K562 (cell line): ENCODE measurements at regions not wholly inside any gene's neighbourhood (a gene's known extent, or its start where the extent isn't known, plus 50 kb on each side); places are given as distances from the start of the nearest gene placed in this dataset.

ENCODE experiments used
- ATAC-seq: fragments of 200-7000 bp; cut with Tn5 transposase; 3 replicates; pipeline ENCODE4 v1.9.1; 2020; ENCODE audit warnings: moderate library complexity
- BruUV-seq: library from RNA; stranded (reverse); fragments of 400-500 nt; replicated peaks from 2 replicates; lab custom pipeline; 2021; lab: Mats Ljungman, UMichigan
- CTCF ChIA-PET: fragments of 300-600 bp; formaldehyde crosslinking; extraction: SDS; loops from one replicate; lab custom pipeline; 2021; ENCODE audit warnings: low intra/inter-chr PET ratio; lab: Yijun Ruan, JAX
- POLR2A ChIA-PET: fragments of 300-600, 350-650 bp; sonication (Branson Sonifier 250); formaldehyde crosslinking; extraction: SDS; loops from one replicate; lab custom pipeline; 2021; ENCODE audit warnings: antibody characterized with exemption, inconsistent platforms; lab: Yijun Ruan, JAX
- DNase-seq, 4 experiments: peaks; one replicate each; pipeline versions ENCODE4 v3.0.0 to v3.0.0-alpha.2; 2011 to 2018; ENCODE audit warnings: low spot score in 3 of 4, mixed read lengths in 3 of 4; ENCODE audit errors: extremely low read depth in 1 of 4
- FAIRE-seq: peaks from 2 replicates; lab custom pipeline; 2011; peaks lifted over from hg19 to GRCh38; lab: Jason Lieb, UNC
- H2AFZ ChIP-seq: 2 replicates; pipeline ENCODE4 v1.6.0; 2011; ENCODE audit warnings: low read depth, low read length, control low read depth, inconsistent platforms
- H3K27ac ChIP-seq: fragments of 200-600 bp; 3 replicates; pipeline ENCODE4 v1.8.0; 2011; ENCODE audit warnings: low read depth, mild to moderate bottlenecking, control low read depth, inconsistent platforms, low read length, moderate library complexity, mixed read lengths; ENCODE audit errors: extremely low read depth
- H3K27me3 ChIP-seq, 2 experiments: fragments of 300-600 bp in 1 of 2; 2 replicates in 1 of 2; 3 replicates in 1 of 2; pipeline versions ENCODE4 v1.6.0 to v1.8.0; 2011; ENCODE audit warnings: inconsistent platforms in 2 of 2, low read length in 2 of 2, mild to moderate bottlenecking in 1 of 2, mixed read lengths in 1 of 2, moderate library complexity in 1 of 2; ENCODE audit not compliant: control insufficient read depth in 2 of 2, insufficient read depth in 2 of 2
- H3K36me3 ChIP-seq: fragments of 300-600 bp; 3 replicates; pipeline ENCODE4 v1.8.0; 2011; ENCODE audit warnings: mild to moderate bottlenecking, low read length, inconsistent platforms; ENCODE audit not compliant: control insufficient read depth, insufficient read depth
- H3K4me1 ChIP-seq, 2 experiments: fragments of 200-600 bp in 1 of 2; replicated peaks in 1 of 2; 2 replicates in 1 of 2; 3 replicates in 1 of 2; pipeline versions ENCODE4 v1.5.1 to v1.8.0; 2011; ENCODE audit warnings: inconsistent platforms in 2 of 2, low read length in 2 of 2, mild to moderate bottlenecking in 1 of 2, mixed read lengths in 1 of 2, moderate library complexity in 1 of 2; ENCODE audit not compliant: control insufficient read depth in 2 of 2, insufficient read depth in 2 of 2
- H3K4me2 ChIP-seq: 2 replicates; pipeline ENCODE4 v1.6.1; 2011; ENCODE audit warnings: low read length, control low read depth, inconsistent platforms, mixed read lengths; ENCODE audit not compliant: insufficient read depth
- H3K4me3 ChIP-seq: fragments of 200-600 bp; sonication (generic), shearing (Covaris generic); 2 replicates; pipeline ENCODE4 v1.5.1; 2016; ENCODE audit warnings: control low read depth, inconsistent platforms
- H3K79me2 ChIP-seq: fragments of 200-600 bp; 3 replicates; pipeline ENCODE4 v1.8.0; 2011; ENCODE audit warnings: low read length, inconsistent platforms; ENCODE audit not compliant: control insufficient read depth, insufficient read depth
- H3K9ac ChIP-seq, 2 experiments: 2 replicates each; pipeline versions ENCODE4 v1.6.0 to v1.6.1; 2011; ENCODE audit warnings: low read depth in 2 of 2, low read length in 2 of 2, control low read depth in 1 of 2, inconsistent platforms in 1 of 2, mild to moderate bottlenecking in 1 of 2, mixed read lengths in 1 of 2; ENCODE audit not compliant: insufficient read depth in 1 of 2
- H3K9me1 ChIP-seq: one replicate; pipeline ENCODE4 v1.6.0; 2011; ENCODE audit warnings: inconsistent platforms, mild to moderate bottlenecking, low read length, moderate library complexity; ENCODE audit not compliant: control insufficient read depth, insufficient read depth
- H3K9me3 ChIP-seq: replicated peaks from 2 replicates; pipeline ENCODE4 v1.5.1; 2011; ENCODE audit warnings: low read depth, low read length, inconsistent platforms; ENCODE audit not compliant: control insufficient read depth, insufficient read depth
- H4K20me1 ChIP-seq: replicated peaks from 2 replicates; pipeline ENCODE4 v1.6.1; 2011; ENCODE audit warnings: low read length, inconsistent platforms, mixed read lengths; ENCODE audit not compliant: control insufficient read depth, insufficient read depth
- E2F3 ChIP-seq: fragments of 250-450 bp; sonication (Bioruptor Pico); IDR thresholded peaks from 2 replicates; pipeline ENCODE4 v1.4.0; 2020; ENCODE audit warnings: mild to moderate bottlenecking
- ETS2 ChIP-seq: IDR thresholded peaks from 2 replicates; pipeline ENCODE4 v1.6.1; 2016; ENCODE audit warnings: borderline replicate concordance, missing genetic modification characterization, mild to moderate bottlenecking, moderate library complexity, missing compliant biosample characterization; ENCODE audit not compliant: poor library complexity, severe bottlenecking
- PHTF2 ChIP-seq: fragments of 250-450 bp; sonication (Bioruptor Pico); IDR thresholded peaks from 2 replicates; pipeline ENCODE4 v1.5.0; 2021; ENCODE audit warnings: mild to moderate bottlenecking
- STAG1 ChIP-seq: sonication (generic); formaldehyde crosslinking; IDR thresholded peaks from 2 replicates; pipeline ENCODE4 v1.5.0; 2020; ENCODE audit warnings: missing genetic modification reagents, borderline replicate concordance
- ZEB2 ChIP-seq: fragments of 450-650 bp; IDR thresholded peaks from 2 replicates; pipeline ENCODE4 v1.6.1; 2016
- ZNF444 ChIP-seq: fragments of 250-450 bp; sonication (Bioruptor Pico); IDR thresholded peaks from 2 replicates; pipeline ENCODE4 v1.4.0; 2020; ENCODE audit warnings: mild to moderate bottlenecking, moderate library complexity
- WGBS: fragments of 100-300 bp; shearing (Covaris generic); methylation state at CpG from one replicate; pipeline ENCODE4 v1.1.6; 2016; ENCODE audit warnings: low coverage, mixed read lengths; ENCODE audit not compliant: insufficient coverage; ENCODE audit errors: missing lambda C conversion rate; 5-methylcytosine and 5-hydroxymethylcytosine counted together
- in situ Hi-C: fragments of 300-500 bp; cut with MboI; formaldehyde crosslinking; loops from 4 replicates; pipeline ENCODE4 v1.15.0; 2018; ENCODE audit warnings: inconsistent platforms, mixed read lengths
- intact Hi-C: fragments of 100-400 bp; cut with micrococcal nuclease; formaldehyde crosslinking; loops from 2 replicates; pipeline ENCODE4 v1.14.2; 2022
- TF ChIP-seq, protein P1 (sequence below): fragments of 450-650 bp; formaldehyde crosslinking; IDR thresholded peaks from 2 replicates; pipeline ENCODE4 v1.4.0; 2020; ENCODE audit warnings: mild to moderate bottlenecking

DNA sequence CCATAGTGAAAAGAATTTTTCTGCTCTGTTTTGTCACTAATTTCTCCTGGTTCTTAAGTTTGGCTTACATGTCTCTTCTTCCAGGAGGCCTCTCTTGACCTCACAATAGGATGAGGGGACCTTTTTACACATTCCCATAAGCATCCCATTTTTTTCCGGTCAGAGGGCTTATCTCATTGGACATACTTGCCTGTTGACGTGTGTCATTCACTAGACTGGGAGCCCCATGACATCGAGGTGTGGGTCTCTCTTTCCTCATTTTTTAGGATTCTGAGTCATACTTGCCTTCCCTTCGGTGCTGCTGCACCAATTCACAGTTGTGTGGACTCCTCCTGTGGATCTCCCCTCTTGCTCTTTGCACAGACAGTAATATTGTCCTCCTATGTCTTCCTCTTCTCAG lies 601.8 kb downstream of the GATA3 start:
- no TSS peak for BruUV-seq
- in situ Hi-C loops (no loop called here), intact Hi-C loops (no loop called here)
- FAIRE-seq (no peak), ATAC-seq (no peak), DNase-seq (no peak)
- Histone ChIP-seq H3K4me1 (no peaks in the 10 kb centered on the region), H3K9me3 (no peaks in the 10 kb centered on the region), H2AFZ (no peak overlapping the region), H3K9me1 (no peaks in the 10 kb centered on the region), H3K36me3 (no peaks in the 10 kb centered on the region), H3K4me2 (no peak overlapping the region), H4K20me1 (no peaks in the 10 kb centered on the region), H3K79me2 (no peaks in the 10 kb centered on the region), H3K27ac (no peak overlapping the region), H3K4me3 (no peak overlapping the region), H3K27me3 (no peaks in the 10 kb centered on the region), H3K9ac (no peak overlapping the region)
- POLR2A ChIA-PET: no interaction called here
- 0% methylated on average over 4 of the region's 4 CpGs for WGBS
- TF ChIP-seq ZNF444 (CRISPR knock-in tag) (no peak), E2F3 (CRISPR knock-in tag) (no peak), ETS2 (tag) (no peak), STAG1 (CRISPR knock-in tag) (no peak), ZEB2 (no peak), PHTF2 (CRISPR knock-in tag) (no peak)
- TF ChIP-seq, protein P1, sequence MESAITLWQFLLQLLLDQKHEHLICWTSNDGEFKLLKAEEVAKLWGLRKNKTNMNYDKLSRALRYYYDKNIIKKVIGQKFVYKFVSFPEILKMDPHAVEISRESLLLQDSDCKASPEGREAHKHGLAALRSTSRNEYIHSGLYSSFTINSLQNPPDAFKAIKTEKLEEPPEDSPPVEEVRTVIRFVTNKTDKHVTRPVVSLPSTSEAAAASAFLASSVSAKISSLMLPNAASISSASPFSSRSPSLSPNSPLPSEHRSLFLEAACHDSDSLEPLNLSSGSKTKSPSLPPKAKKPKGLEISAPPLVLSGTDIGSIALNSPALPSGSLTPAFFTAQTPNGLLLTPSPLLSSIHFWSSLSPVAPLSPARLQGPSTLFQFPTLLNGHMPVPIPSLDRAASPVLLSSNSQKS (CRISPR knock-in tag): no peak
- CTCF ChIA-PET: no interaction called here
